ENCODE measurements at regions not wholly inside any gene's neighbourhood (a gene's known extent, or its start where the extent isn't known, plus 50 kb on each side); places are given as distances from the start of the nearest gene placed in this dataset.
A peak's percentile ranks its signal among the peaks of the same experiment; 100 is the strongest.

GRCh38 chr3:150183678-150184425 is 213.2 kb upstream of the PFN2 start (continued):
- TF ChIP-seq ZNF592 (IDR thresholded peaks at IDR 0.05) (no peak), ERF (CRISPR knock-in tag; IDR thresholded peaks at IDR 0.05) (no peak), CBX3 (IDR thresholded peaks at IDR 0.05; ENCODE audit: borderline replicate concordance in 1 of 2, low read length in 2 of 2) (no peak), GATAD2A (IDR thresholded peaks at IDR 0.05) (no peak), BCL6 (CRISPR knock-in tag; IDR thresholded peaks at IDR 0.05) (no peak), ZNF551 (CRISPR knock-in tag; IDR thresholded peaks at IDR 0.05) (no peak), HMG20A (CRISPR knock-in tag; conservative IDR thresholded peaks at IDR 0.05) (no peak), HDAC2 (IDR thresholded peaks at IDR 0.05) (no peak), ATF7 (IDR thresholded peaks at IDR 0.05) (peak; percentile 35; the same call in 1 of the 2 replicates), PRPF4 (IDR thresholded peaks at IDR 0.05; ENCODE audit: insufficient read depth, low read depth, low read length, poor library complexity, severe bottlenecking) (no peak), PTRF (tag; IDR thresholded peaks at IDR 0.05) (no peak), ZNF695 (CRISPR knock-in tag; IDR thresholded peaks at IDR 0.05) (no peak), ATF3 (IDR thresholded peaks at IDR 0.05) (peak; percentile 58; the same call in 1 of the 2 replicates), ATF3 (CRISPR knock-in tag; conservative IDR thresholded peaks at IDR 0.05) (no peak), DACH1 (IDR thresholded peaks at IDR 0.05; ENCODE audit: partially characterized antibody) (no peak), ARID3A (IDR thresholded peaks at IDR 0.05; ENCODE audit: borderline replicate concordance, low read depth, low read length) (no peak), FOXK1 (CRISPR knock-in tag; IDR thresholded peaks at IDR 0.05; ENCODE audit: borderline replicate concordance) (no peak), CSDE1 (IDR thresholded peaks at IDR 0.05) (no peak)
